WTC11 (cell line): ENCODE measurements at regions not wholly inside any gene's neighbourhood (a gene's known extent, or its start where the extent isn't known, plus 50 kb on each side); places are given as distances from the start of the nearest gene placed in this dataset.

ENCODE experiments used
- ATAC-seq: fragments of 200-7000 bp; cut with Tn5 transposase; 2 replicates; pipeline ENCODE4 v1.10.0; 2021; ENCODE audit warnings: mild to moderate bottlenecking, moderate library complexity
- CTCF ChIA-PET: fragments of 300-600 bp; sonication (Branson Sonifier 250); formaldehyde crosslinking; loops from one replicate; lab custom pipeline; 2021; ENCODE audit warnings: antibody characterized with exemption; lab: Charles Lee
- POLR2A ChIA-PET: fragments of 350-600 bp; sonication (Branson Sonifier 250); formaldehyde crosslinking; loops from one replicate; lab custom pipeline; 2021; ENCODE audit warnings: antibody characterized with exemption; lab: Charles Lee
- DNase-seq: peaks from one replicate; pipeline ENCODE4 v3.0.0; 2021; ENCODE audit warnings: low spot score
- H3K27ac Mint-ChIP-seq: 2 replicates; pipeline ENCODE4 v1.8.0; 2021; ENCODE audit warnings: mixed read lengths
- H3K27me3 Mint-ChIP-seq: 2 replicates; pipeline ENCODE4 v1.8.0; 2021; ENCODE audit warnings: low read depth, mild to moderate bottlenecking, moderate library complexity, mixed read lengths
- H3K36me3 Mint-ChIP-seq: 2 replicates; pipeline ENCODE4 v1.8.0; 2021; ENCODE audit warnings: mixed read lengths
- H3K4me1 Mint-ChIP-seq: 2 replicates; pipeline ENCODE4 v1.8.0; 2022; ENCODE audit warnings: mixed read lengths
- H3K4me3 Mint-ChIP-seq: 2 replicates; pipeline ENCODE4 v1.8.0; 2021; ENCODE audit warnings: mild to moderate bottlenecking, moderate library complexity, mixed read lengths
- H3K9me3 Mint-ChIP-seq: 2 replicates; pipeline ENCODE4 v1.8.0; 2021; ENCODE audit warnings: mixed read lengths
- CREM ChIP-seq: sonication (generic); formaldehyde crosslinking; IDR thresholded peaks from 2 replicates; pipeline ENCODE4 v1.8.1; 2022; ENCODE audit warnings: mild to moderate bottlenecking, missing genetic modification reagents, moderate library complexity
- FOXK1 ChIP-seq: sonication (generic); formaldehyde crosslinking; IDR thresholded peaks from 2 replicates; pipeline ENCODE4 v1.8.0; 2022; ENCODE audit warnings: mild to moderate bottlenecking, moderate library complexity, missing genetic modification reagents
- MXD4 ChIP-seq: fragments of 250-450 bp; sonication (Bioruptor Pico); IDR thresholded peaks from 2 replicates; pipeline ENCODE4 v1.8.0; 2021; ENCODE audit warnings: mild to moderate bottlenecking, moderate library complexity, borderline replicate concordance
- MYBL2 ChIP-seq: sonication (generic); formaldehyde crosslinking; IDR thresholded peaks from 2 replicates; pipeline ENCODE4 v1.8.1; 2023; ENCODE audit warnings: mild to moderate bottlenecking, moderate library complexity, missing genetic modification reagents
- NFYB ChIP-seq: sonication (generic); formaldehyde crosslinking; conservative IDR thresholded peaks from 2 replicates; pipeline ENCODE4 v1.8.0; 2022; ENCODE audit warnings: low read depth, missing genetic modification reagents
- NR3C1 ChIP-seq: sonication (generic); formaldehyde crosslinking; conservative IDR thresholded peaks from 2 replicates; pipeline ENCODE4 v1.8.1; 2023; ENCODE audit warnings: low read depth, mild to moderate bottlenecking, missing genetic modification reagents
- RELA ChIP-seq: sonication (generic); formaldehyde crosslinking; IDR thresholded peaks from 2 replicates; pipeline ENCODE4 v1.8.1; 2022; ENCODE audit warnings: missing genetic modification reagents, mild to moderate bottlenecking, borderline replicate concordance
- SP1 ChIP-seq: sonication (generic); formaldehyde crosslinking; conservative IDR thresholded peaks from 2 replicates; pipeline ENCODE4 v1.8.1; 2022; ENCODE audit warnings: missing genetic modification reagents
- ZBTB21 ChIP-seq: sonication (generic); formaldehyde crosslinking; IDR thresholded peaks from 2 replicates; pipeline ENCODE4 v1.8.1; 2023; ENCODE audit warnings: mild to moderate bottlenecking, missing genetic modification reagents, borderline replicate concordance
- ZNF138 ChIP-seq: sonication (generic); formaldehyde crosslinking; conservative IDR thresholded peaks from 2 replicates; pipeline ENCODE4 v1.8.1; 2022; ENCODE audit warnings: mild to moderate bottlenecking, moderate library complexity, missing genetic modification reagents
- TF ChIP-seq, protein P1 (sequence below): sonication (generic); formaldehyde crosslinking; IDR thresholded peaks from 2 replicates; pipeline ENCODE4 v1.8.1; 2022; ENCODE audit warnings: mild to moderate bottlenecking, missing genetic modification reagents, moderate library complexity, borderline replicate concordance
- TF ChIP-seq, protein P2 (sequence below): fragments of 250-450 bp; sonication (Bioruptor Pico); IDR thresholded peaks from 2 replicates; pipeline ENCODE4 v2.1.2; 2022; ENCODE audit warnings: mild to moderate bottlenecking, moderate library complexity
- TF ChIP-seq, protein P3 (sequence below): sonication (generic); formaldehyde crosslinking; IDR thresholded peaks from 2 replicates; pipeline ENCODE4 v1.8.0; 2023; ENCODE audit warnings: mild to moderate bottlenecking, missing genetic modification reagents
- TF ChIP-seq, protein P4 (sequence below): sonication (generic); formaldehyde crosslinking; IDR thresholded peaks from 2 replicates; pipeline ENCODE4 v1.8.1; 2023; ENCODE audit warnings: mild to moderate bottlenecking, moderate library complexity, missing genetic modification reagents
- TF ChIP-seq, protein P5 (sequence below): sonication (generic); formaldehyde crosslinking; IDR thresholded peaks from 2 replicates; pipeline ENCODE4 v1.8.1; 2023; ENCODE audit warnings: mild to moderate bottlenecking, missing genetic modification reagents, borderline replicate concordance

DNA sequence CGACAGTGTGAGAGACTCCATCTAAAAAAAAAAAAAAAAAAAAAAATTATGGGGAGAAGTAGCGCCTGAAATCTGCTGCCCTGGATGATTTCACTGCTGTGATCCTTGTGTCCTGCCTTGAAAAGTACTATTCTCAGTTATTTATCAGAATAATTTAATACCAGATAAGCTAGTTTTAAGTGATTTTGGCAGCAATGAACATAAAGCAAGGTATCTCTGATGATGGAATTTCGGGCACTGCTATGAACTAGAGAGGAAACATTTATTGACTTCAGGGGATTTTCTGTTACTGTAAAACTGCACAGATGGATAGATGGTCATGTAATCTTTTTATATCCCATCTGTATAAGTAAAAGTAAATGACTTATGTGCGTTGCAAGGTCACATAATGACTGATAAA lies 619.1 kb upstream of the ANKRD30A start:
- POLR2A ChIA-PET = no interaction called here
- H3K36me3 Mint-ChIP-seq = no peaks in the 10 kb centered on the region
- DNase-seq (no peak), ATAC-seq (no peak)
- TF ChIP-seq ZBTB21 = no peak
- TF ChIP-seq ZNF138 (CRISPR knock-in tag) = no peak
- no peak for TF ChIP-seq CREM (CRISPR knock-in tag)
- TF ChIP-seq NFYB (CRISPR knock-in tag) = no peak
- TF ChIP-seq MYBL2 (CRISPR knock-in tag) = no peak
- TF ChIP-seq SP1 = no peak
- TF ChIP-seq, protein P1, sequence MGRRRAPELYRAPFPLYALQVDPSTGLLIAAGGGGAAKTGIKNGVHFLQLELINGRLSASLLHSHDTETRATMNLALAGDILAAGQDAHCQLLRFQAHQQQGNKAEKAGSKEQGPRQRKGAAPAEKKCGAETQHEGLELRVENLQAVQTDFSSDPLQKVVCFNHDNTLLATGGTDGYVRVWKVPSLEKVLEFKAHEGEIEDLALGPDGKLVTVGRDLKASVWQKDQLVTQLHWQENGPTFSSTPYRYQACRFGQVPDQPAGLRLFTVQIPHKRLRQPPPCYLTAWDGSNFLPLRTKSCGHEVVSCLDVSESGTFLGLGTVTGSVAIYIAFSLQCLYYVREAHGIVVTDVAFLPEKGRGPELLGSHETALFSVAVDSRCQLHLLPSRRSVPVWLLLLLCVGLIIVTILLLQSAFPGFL (CRISPR knock-in tag) = no peak
- TF ChIP-seq, protein P2, sequence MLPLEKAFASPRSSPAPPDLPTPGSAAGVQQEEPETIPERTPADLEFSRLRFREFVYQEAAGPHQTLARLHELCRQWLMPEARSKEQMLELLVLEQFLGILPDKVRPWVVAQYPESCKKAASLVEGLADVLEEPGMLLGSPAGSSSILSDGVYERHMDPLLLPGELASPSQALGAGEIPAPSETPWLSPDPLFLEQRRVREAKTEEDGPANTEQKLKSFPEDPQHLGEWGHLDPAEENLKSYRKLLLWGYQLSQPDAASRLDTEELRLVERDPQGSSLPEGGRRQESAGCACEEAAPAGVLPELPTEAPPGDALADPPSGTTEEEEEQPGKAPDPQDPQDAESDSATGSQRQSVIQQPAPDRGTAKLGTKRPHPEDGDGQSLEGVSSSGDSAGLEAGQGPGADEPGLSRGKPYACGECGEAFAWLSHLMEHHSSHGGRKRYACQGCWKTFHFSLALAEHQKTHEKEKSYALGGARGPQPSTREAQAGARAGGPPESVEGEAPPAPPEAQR (CRISPR knock-in tag) = no peak
- TF ChIP-seq, protein P3, sequence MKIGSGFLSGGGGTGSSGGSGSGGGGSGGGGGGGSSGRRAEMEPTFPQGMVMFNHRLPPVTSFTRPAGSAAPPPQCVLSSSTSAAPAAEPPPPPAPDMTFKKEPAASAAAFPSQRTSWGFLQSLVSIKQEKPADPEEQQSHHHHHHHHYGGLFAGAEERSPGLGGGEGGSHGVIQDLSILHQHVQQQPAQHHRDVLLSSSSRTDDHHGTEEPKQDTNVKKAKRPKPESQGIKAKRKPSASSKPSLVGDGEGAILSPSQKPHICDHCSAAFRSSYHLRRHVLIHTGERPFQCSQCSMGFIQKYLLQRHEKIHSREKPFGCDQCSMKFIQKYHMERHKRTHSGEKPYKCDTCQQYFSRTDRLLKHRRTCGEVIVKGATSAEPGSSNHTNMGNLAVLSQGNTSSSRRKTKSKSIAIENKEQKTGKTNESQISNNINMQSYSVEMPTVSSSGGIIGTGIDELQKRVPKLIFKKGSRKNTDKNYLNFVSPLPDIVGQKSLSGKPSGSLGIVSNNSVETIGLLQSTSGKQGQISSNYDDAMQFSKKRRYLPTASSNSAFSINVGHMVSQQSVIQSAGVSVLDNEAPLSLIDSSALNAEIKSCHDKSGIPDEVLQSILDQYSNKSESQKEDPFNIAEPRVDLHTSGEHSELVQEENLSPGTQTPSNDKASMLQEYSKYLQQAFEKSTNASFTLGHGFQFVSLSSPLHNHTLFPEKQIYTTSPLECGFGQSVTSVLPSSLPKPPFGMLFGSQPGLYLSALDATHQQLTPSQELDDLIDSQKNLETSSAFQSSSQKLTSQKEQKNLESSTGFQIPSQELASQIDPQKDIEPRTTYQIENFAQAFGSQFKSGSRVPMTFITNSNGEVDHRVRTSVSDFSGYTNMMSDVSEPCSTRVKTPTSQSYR (CRISPR knock-in tag) = no peak
- TF ChIP-seq RELA (CRISPR knock-in tag) = no peak
- TF ChIP-seq FOXK1 (CRISPR knock-in tag) = no peak
- TF ChIP-seq, protein P4, sequence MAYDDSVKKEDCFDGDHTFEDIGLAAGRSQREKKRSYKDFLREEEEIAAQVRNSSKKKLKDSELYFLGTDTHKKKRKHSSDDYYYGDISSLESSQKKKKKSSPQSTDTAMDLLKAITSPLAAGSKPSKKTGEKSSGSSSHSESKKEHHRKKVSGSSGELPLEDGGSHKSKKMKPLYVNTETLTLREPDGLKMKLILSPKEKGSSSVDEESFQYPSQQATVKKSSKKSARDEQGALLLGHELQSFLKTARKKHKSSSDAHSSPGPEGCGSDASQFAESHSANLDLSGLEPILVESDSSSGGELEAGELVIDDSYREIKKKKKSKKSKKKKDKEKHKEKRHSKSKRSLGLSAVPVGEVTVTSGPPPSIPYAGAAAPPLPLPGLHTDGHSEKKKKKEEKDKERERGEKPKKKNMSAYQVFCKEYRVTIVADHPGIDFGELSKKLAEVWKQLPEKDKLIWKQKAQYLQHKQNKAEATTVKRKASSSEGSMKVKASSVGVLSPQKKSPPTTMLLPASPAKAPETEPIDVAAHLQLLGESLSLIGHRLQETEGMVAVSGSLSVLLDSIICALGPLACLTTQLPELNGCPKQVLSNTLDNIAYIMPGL = no peak
- peaks cover 4% of the 10 kb centered on the region; the same call in 1 of the 2 replicates for H3K9me3 Mint-ChIP-seq
- no peak overlapping the region for H3K27ac Mint-ChIP-seq
- H3K27me3 Mint-ChIP-seq = no peaks in the 10 kb centered on the region
- H3K4me1 Mint-ChIP-seq = no peaks in the 10 kb centered on the region
- H3K4me3 Mint-ChIP-seq = no peak overlapping the region
- CTCF ChIA-PET = no interaction called here

DNA sequence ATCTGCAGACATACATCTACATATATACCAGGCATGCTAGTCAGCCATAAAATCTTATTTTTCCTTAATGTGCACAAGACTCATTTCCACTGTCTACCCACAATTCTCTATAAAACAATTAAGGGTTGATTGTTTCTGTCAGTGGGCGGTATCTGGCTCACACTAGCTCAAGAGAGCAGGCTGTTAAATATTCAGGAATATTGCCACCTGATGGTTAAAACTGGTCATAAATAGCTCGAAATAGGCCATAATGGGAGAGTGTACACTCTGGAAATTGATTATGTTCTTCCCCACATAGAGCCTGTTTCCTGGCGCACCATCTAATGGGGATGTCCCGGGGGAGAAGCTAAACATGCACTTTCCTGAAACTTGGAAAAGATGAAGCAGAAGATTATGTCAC lies 620.6 kb upstream of the ANKRD30A start:
- no peak for DNase-seq
- no peaks in the 10 kb centered on the region for H3K4me1 Mint-ChIP-seq
- peaks cover 4% of the 10 kb centered on the region; the same call in 1 of the 2 replicates for H3K9me3 Mint-ChIP-seq
- TF ChIP-seq, protein P5, sequence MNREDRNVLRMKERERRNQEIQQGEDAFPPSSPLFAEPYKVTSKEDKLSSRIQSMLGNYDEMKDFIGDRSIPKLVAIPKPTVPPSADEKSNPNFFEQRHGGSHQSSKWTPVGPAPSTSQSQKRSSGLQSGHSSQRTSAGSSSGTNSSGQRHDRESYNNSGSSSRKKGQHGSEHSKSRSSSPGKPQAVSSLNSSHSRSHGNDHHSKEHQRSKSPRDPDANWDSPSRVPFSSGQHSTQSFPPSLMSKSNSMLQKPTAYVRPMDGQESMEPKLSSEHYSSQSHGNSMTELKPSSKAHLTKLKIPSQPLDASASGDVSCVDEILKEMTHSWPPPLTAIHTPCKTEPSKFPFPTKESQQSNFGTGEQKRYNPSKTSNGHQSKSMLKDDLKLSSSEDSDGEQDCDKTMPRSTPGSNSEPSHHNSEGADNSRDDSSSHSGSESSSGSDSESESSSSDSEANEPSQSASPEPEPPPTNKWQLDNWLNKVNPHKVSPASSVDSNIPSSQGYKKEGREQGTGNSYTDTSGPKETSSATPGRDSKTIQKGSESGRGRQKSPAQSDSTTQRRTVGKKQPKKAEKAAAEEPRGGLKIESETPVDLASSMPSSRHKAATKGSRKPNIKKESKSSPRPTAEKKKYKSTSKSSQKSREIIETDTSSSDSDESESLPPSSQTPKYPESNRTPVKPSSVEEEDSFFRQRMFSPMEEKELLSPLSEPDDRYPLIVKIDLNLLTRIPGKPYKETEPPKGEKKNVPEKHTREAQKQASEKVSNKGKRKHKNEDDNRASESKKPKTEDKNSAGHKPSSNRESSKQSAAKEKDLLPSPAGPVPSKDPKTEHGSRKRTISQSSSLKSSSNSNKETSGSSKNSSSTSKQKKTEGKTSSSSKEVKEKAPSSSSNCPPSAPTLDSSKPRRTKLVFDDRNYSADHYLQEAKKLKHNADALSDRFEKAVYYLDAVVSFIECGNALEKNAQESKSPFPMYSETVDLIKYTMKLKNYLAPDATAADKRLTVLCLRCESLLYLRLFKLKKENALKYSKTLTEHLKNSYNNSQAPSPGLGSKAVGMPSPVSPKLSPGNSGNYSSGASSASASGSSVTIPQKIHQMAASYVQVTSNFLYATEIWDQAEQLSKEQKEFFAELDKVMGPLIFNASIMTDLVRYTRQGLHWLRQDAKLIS (CRISPR knock-in tag) = no peak
- TF ChIP-seq NR3C1 (CRISPR knock-in tag) (no peak), MXD4 (CRISPR knock-in tag) (no peak)
- no peak overlapping the region for H3K4me3 Mint-ChIP-seq
- no peaks in the 10 kb centered on the region for H3K27me3 Mint-ChIP-seq
- ATAC-seq = no peak
- POLR2A ChIA-PET = no interaction called here
- CTCF ChIA-PET = no interaction called here
- no peak overlapping the region for H3K27ac Mint-ChIP-seq
- H3K36me3 Mint-ChIP-seq = no peaks in the 10 kb centered on the region
